GM18858 (cell line): ENCODE measurements at regions not wholly inside any gene's neighbourhood (a gene's known extent, or its start where the extent isn't known, plus 50 kb on each side); places are given as distances from the start of the nearest gene placed in this dataset.
"Not testable (repeated sequence)": the region's sequence is repeated elsewhere in the genome, so short reads cannot be mapped to it uniquely, and the experiment has no call there.

Source experiments
- ATAC-seq: cut with Tn5 transposase; IDR thresholded peaks from one replicate; pipeline ENCODE4 v1.9.1; 2021; ENCODE audit not compliant: unreplicated experiment

- ATAC-seq = no peak
These were observed 196.3 kb downstream of the GPAT3 start for GRCh38 chr4:83732114-83732635.

- ATAC-seq = no peak
These were observed 195.7 kb downstream of the GPAT3 start for GRCh38 chr4:83731609-83732008.

GRCh38 chr4:83730958-83731357, 195.1 kb downstream of the GPAT3 start:
- ATAC-seq = not testable (repeated sequence)

- ATAC-seq = no peak
These were observed 192.3 kb downstream of the GPAT3 start for GRCh38 chr4:83728191-83728590.

GRCh38 chr4:83725336-83726085, 189.6 kb downstream of the GPAT3 start:
- ATAC-seq = no peak

- no peak for ATAC-seq
These were observed 188.8 kb downstream of the GPAT3 start for GRCh38 chr4:83724485-83725335.

GRCh38 chr4:83723609-83724008, 187.7 kb downstream of the GPAT3 start:
- no peak for ATAC-seq

- ATAC-seq = no peak
These were observed 186.9 kb downstream of the GPAT3 start for GRCh38 chr4:83722730-83723269.

- ATAC-seq = no peak
These were observed 181.0 kb downstream of the GPAT3 start for GRCh38 chr4:83716874-83717273.

GRCh38 chr4:83712890-83713289, 177.0 kb downstream of the GPAT3 start:
- no peak for ATAC-seq

GRCh38 chr4:83709627-83710026, 173.7 kb downstream of the GPAT3 start:
- no peak for ATAC-seq

- ATAC-seq = no peak
These were observed 172.7 kb downstream of the GPAT3 start for GRCh38 chr4:83708500-83709175.

GRCh38 chr4:83704786-83705185, 168.9 kb downstream of the GPAT3 start:
- ATAC-seq = no peak

- ATAC-seq = no peak
These were observed 167.8 kb downstream of the GPAT3 start for GRCh38 chr4:83703752-83704151.

- ATAC-seq = no peak
These were observed 165.1 kb downstream of the GPAT3 start for GRCh38 chr4:83701041-83701440.

GRCh38 chr4:83699358-83699757, 163.4 kb downstream of the GPAT3 start:
- ATAC-seq = no peak

GRCh38 chr4:83692028-83692427, 156.1 kb downstream of the GPAT3 start:
- no peak for ATAC-seq

GRCh38 chr4:83686166-83686565, 150.3 kb downstream of the GPAT3 start:
- ATAC-seq = no peak

- no peak for ATAC-seq
These were observed 143.8 kb downstream of the GPAT3 start for GRCh38 chr4:83679692-83680091.

GRCh38 chr4:83679254-83679653, 143.3 kb downstream of the GPAT3 start:
- no peak for ATAC-seq

GRCh38 chr4:83677656-83678055, 141.7 kb downstream of the GPAT3 start:
- no peak for ATAC-seq
